Lower lobe of right lung (tissue), 2 donors: ENCODE measurements at regions not wholly inside any gene's neighbourhood (a gene's known extent, or its start where the extent isn't known, plus 50 kb on each side); places are given as distances from the start of the nearest gene placed in this dataset.

ENCODE experiments used
- ATAC-seq, 2 donors: fragments of 200-7000 bp; cut with Tn5 transposase; one replicate each; pipeline ENCODE4 v1.9.1; 2020 to 2022; ENCODE audit warnings: mild to moderate bottlenecking in 2 of 2, moderate library complexity in 2 of 2
- DNase-seq: peaks from one replicate; pipeline ENCODE4 v3.0.0-alpha.2; 2020
- H3K27ac ChIP-seq: fragments of 200-600 bp; one replicate; pipeline ENCODE4 v1.8.0; 2022
- H3K27me3 ChIP-seq: fragments of 200-600 bp; one replicate; pipeline ENCODE4 v1.8.0; 2022; ENCODE audit warnings: low read depth
- H3K36me3 ChIP-seq: fragments of 200-600 bp; one replicate; pipeline ENCODE4 v1.8.0; 2022; ENCODE audit warnings: mild to moderate bottlenecking
- H3K4me1 ChIP-seq: fragments of 200-600 bp; one replicate; pipeline ENCODE4 v1.8.0; 2022
- H3K4me3 ChIP-seq: fragments of 200-600 bp; one replicate; pipeline ENCODE4 v1.8.0; 2022; ENCODE audit warnings: mild to moderate bottlenecking
- H3K9me3 ChIP-seq: fragments of 200-600 bp; one replicate; pipeline ENCODE4 v1.8.0; 2022
- intact Hi-C: fragments of 100-400 bp; cut with DNase I; formaldehyde crosslinking; loops from one replicate; pipeline ENCODE4 v1.11.0; 2022
- TF ChIP-seq, protein P1 (sequence below): fragments of 200-600 bp; IDR thresholded peaks from one replicate; pipeline ENCODE4 v1.8.0; 2022; ENCODE audit warnings: antibody characterized with exemption, mild to moderate bottlenecking
- donor health status: DM: no; HTN: yes; CAD: no; lungs with severe emphysema.

DNA sequence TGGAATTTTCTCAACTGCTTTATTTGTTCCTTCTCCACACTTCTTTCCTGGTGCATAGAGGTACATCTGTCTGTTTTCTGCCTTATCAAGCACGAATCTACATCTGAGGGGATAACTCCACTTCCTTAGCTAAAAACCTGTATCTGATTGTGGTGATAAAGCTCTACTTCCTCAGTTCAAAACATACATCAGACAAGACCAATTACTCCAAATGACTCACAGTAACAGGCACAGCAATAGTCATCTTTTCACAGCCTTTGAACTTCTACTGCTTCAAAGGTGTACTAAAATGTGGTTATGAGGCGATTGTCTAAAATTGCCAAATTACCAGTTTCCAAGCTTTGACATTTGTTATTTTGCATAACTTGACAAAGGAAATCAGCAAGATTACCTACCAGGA lies 803.6 kb upstream of the ZEB2 start:
- TF ChIP-seq, protein P1, sequence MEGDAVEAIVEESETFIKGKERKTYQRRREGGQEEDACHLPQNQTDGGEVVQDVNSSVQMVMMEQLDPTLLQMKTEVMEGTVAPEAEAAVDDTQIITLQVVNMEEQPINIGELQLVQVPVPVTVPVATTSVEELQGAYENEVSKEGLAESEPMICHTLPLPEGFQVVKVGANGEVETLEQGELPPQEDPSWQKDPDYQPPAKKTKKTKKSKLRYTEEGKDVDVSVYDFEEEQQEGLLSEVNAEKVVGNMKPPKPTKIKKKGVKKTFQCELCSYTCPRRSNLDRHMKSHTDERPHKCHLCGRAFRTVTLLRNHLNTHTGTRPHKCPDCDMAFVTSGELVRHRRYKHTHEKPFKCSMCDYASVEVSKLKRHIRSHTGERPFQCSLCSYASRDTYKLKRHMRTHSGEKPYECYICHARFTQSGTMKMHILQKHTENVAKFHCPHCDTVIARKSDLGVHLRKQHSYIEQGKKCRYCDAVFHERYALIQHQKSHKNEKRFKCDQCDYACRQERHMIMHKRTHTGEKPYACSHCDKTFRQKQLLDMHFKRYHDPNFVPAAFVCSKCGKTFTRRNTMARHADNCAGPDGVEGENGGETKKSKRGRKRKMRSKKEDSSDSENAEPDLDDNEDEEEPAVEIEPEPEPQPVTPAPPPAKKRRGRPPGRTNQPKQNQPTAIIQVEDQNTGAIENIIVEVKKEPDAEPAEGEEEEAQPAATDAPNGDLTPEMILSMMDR = no peak
- intact Hi-C loops = no loop called here
- ATAC-seq (no peak), DNase-seq (no peak)
- H3K27ac ChIP-seq = no peak overlapping the region
- no peak overlapping the region for H3K4me3 ChIP-seq
- no peaks in the 10 kb centered on the region for H3K36me3 ChIP-seq
- H3K9me3 ChIP-seq = no peaks in the 10 kb centered on the region
- no peaks in the 10 kb centered on the region for H3K4me1 ChIP-seq
- no peaks in the 10 kb centered on the region for H3K27me3 ChIP-seq

DNA sequence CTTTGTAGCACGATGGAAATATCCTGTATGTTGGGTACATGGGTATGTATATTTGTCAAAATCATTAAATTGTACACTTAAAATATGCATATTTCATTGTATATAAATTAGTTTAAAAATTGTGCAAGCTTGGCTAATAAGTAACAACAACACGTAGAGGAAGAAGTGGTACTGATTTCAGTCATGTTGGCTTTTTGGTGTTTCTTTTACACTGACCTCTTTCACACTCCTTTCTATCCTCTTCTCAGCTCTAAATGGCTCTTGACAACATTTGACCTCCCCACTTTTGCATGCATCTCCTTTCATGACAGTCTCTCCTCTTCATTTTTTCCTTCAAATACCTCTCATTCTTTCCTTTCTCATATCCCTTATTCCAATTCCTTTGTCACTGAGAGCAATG lies 801.4 kb upstream of the ZEB2 start:
- no peaks in the 10 kb centered on the region for H3K27me3 ChIP-seq
- DNase-seq (no peak), ATAC-seq (no peak)
- no peak overlapping the region for H3K4me3 ChIP-seq
- H3K36me3 ChIP-seq = no peaks in the 10 kb centered on the region
- TF ChIP-seq, protein P1 = no peak
- intact Hi-C loops = no loop called here
- no peaks in the 10 kb centered on the region for H3K9me3 ChIP-seq
- no peaks in the 10 kb centered on the region for H3K4me1 ChIP-seq
- no peak overlapping the region for H3K27ac ChIP-seq

DNA sequence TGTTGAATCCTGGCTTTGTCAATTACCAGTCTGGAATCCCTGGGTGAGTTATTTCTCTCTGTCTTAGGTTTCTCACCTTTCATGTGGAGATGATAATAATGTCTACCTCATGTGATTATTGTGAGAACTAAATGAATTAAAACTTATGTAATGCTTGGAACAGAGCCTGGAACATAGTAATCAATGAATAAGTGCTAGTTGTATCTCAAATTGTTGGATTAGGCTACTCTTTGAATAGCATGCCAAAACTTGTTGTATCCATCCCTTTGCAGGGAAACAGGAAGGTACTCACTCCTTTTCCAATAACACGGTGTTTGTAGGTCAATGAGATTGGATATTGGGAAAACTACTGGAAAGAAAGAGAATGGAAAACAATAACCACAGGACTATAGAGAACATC lies 796.6 kb upstream of the ZEB2 start:
- H3K9me3 ChIP-seq = no peaks in the 10 kb centered on the region
- intact Hi-C loops = no loop called here

DNA sequence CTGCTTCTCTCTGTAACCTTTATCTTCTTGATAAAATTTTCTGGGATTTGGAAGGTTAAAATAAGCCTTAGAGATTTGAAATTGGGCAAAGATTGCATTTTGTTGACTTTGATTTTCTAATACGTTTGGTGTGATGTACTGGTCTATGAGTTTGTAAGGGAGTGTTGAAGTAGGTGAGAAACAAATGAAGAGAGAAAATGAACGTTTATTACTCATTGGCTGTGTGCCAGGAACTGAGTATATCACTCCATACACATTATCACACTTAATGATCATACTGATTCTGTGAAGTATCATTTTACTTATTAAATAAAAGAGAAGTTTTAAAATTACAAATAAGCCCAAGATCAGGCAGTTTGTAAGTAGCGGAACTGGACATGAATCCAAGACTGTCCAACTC lies 795.1 kb upstream of the ZEB2 start:
- Histone ChIP-seq H3K4me1 (no peaks in the 10 kb centered on the region), H3K27me3 (no peaks in the 10 kb centered on the region), H3K27ac (no peak overlapping the region), H3K9me3 (no peaks in the 10 kb centered on the region), H3K4me3 (no peak overlapping the region), H3K36me3 (no peaks in the 10 kb centered on the region)
- intact Hi-C loops = no loop called here
- ATAC-seq (no peak), DNase-seq (no peak)
- TF ChIP-seq, protein P1 = no peak

More for the DNA sequence above, 796.6 kb upstream of the ZEB2 start:
- TF ChIP-seq, protein P1 = no peak
- no peaks in the 10 kb centered on the region for H3K27me3 ChIP-seq
- ATAC-seq (no peak), DNase-seq (no peak)
- H3K4me3 ChIP-seq = no peak overlapping the region
- no peaks in the 10 kb centered on the region for H3K4me1 ChIP-seq
- H3K27ac ChIP-seq = no peak overlapping the region
- H3K36me3 ChIP-seq = no peaks in the 10 kb centered on the region

DNA sequence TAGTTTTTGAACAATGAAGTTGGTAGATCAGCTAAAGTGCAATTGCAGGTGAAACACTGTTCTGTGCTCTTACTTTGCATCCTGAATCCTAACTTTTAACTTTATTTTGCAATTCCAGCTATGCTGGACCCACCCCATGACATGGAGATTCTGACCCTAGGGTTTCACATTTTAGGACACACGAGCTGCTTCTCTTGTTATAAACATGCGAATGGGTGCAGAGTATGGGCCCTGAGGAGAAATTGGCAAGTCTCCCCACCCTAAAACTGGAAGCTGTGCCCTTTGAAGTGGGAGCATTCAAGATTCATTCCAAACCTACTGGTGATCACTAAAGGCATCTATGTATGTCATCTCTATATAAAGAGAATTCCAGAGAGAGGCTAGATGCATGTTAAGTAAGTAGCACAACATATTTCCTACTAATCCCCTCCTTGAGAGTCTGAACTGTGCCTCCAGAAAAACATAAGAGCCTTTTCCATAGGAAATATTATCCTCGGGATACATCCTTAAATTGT lies 794.3 kb upstream of the ZEB2 start:
- H3K4me1 ChIP-seq = no peaks in the 10 kb centered on the region
- no peaks in the 10 kb centered on the region for H3K9me3 ChIP-seq
- H3K36me3 ChIP-seq = no peaks in the 10 kb centered on the region
- ATAC-seq = no peak
- intact Hi-C loops = no loop called here
- H3K27ac ChIP-seq = no peak overlapping the region
- no peak for DNase-seq
- TF ChIP-seq, protein P1 = no peak
- no peak overlapping the region for H3K4me3 ChIP-seq
- H3K27me3 ChIP-seq = no peaks in the 10 kb centered on the region

DNA sequence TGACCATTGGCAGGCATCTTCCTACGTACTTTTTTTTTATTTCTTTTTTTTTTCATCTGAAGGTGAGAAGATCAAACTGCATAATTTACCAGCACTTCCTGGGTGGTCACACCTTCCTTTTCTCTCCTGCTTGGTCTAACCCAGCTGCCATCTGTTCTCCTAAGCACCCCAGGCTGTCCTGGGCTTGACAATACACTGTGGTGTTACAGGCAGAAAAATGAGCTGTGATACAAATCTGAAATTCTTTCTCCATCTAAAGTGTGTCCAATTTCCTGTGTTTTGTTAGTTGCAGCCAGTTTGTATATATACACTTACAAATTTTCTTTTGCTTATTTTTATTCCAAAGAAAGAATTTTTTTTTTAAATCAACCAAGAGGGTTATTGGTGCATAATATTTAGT lies 786.0 kb upstream of the ZEB2 start:
- no peaks in the 10 kb centered on the region for H3K9me3 ChIP-seq
- intact Hi-C loops = no loop called here
- DNase-seq (no peak), ATAC-seq (no peak)
- H3K4me1 ChIP-seq = no peaks in the 10 kb centered on the region
- no peaks in the 10 kb centered on the region for H3K36me3 ChIP-seq
- no peak overlapping the region for H3K27ac ChIP-seq
- no peak overlapping the region for H3K4me3 ChIP-seq
- H3K27me3 ChIP-seq = no peaks in the 10 kb centered on the region
- TF ChIP-seq, protein P1 = no peak
